SK-N-SH treated with all-trans-retinoic acid at 6 μM for 48 hours (cell line): ENCODE measurements at regions not wholly inside any gene's neighbourhood (a gene's known extent, or its start where the extent isn't known, plus 50 kb on each side); places are given as distances from the start of the nearest gene placed in this dataset.

ENCODE experiments used
- ATAC-seq: fragments of 200-7000 bp; cut with Tn5 transposase; 3 replicates; pipeline ENCODE4 v1.9.1; 2020; ENCODE audit warnings: mild to moderate bottlenecking, moderate library complexity
- ARNTL ChIP-seq: fragments of 450-650 bp; formaldehyde crosslinking; IDR thresholded peaks from 2 replicates; pipeline ENCODE4 v1.5.0; 2020; ENCODE audit warnings: low read depth, mild to moderate bottlenecking, moderate library complexity, borderline replicate concordance
- BACH2 ChIP-seq: fragments of 250-450 bp; sonication (Bioruptor Pico); IDR thresholded peaks from 2 replicates; pipeline ENCODE4 v1.9.0; 2021; ENCODE audit warnings: mild to moderate bottlenecking, borderline replicate concordance
- CSDC2 ChIP-seq: fragments of 250-450 bp; sonication (Bioruptor Pico); IDR thresholded peaks from 2 replicates; pipeline ENCODE4 v1.5.0; 2020; ENCODE audit warnings: mild to moderate bottlenecking, moderate library complexity
- GLIS3 ChIP-seq: fragments of 250-450 bp; sonication (Bioruptor Pico); IDR thresholded peaks from 2 replicates; pipeline ENCODE4 v1.5.0; 2020; ENCODE audit warnings: mild to moderate bottlenecking, moderate library complexity
- ISL1 ChIP-seq: fragments of 250-450 bp; sonication (Bioruptor Pico); IDR thresholded peaks from 2 replicates; pipeline ENCODE4 v2.1.2; 2022; ENCODE audit warnings: mild to moderate bottlenecking, moderate library complexity
- OSR1 ChIP-seq: fragments of 250-450 bp; sonication (Bioruptor Pico); IDR thresholded peaks from 2 replicates; pipeline ENCODE4 v1.8.0; 2022; ENCODE audit warnings: moderate library complexity, mild to moderate bottlenecking, inconsistent platforms
- PATZ1 ChIP-seq: fragments of 250-450 bp; sonication (Bioruptor Pico); IDR thresholded peaks from 2 replicates; pipeline ENCODE4 v1.8.0; 2020; ENCODE audit warnings: mild to moderate bottlenecking, moderate library complexity, borderline replicate concordance
- POU6F1 ChIP-seq: fragments of 250-450 bp; sonication (Bioruptor Pico); IDR thresholded peaks from 2 replicates; pipeline ENCODE4 v1.8.0; 2021; ENCODE audit warnings: low read depth, mild to moderate bottlenecking, moderate library complexity, borderline replicate concordance
- PPARA ChIP-seq: fragments of 250-450 bp; sonication (Bioruptor Pico); IDR thresholded peaks from 2 replicates; pipeline ENCODE4 v1.5.0; 2020; ENCODE audit warnings: mild to moderate bottlenecking, borderline replicate concordance
- RARB ChIP-seq: fragments of 250-450 bp; sonication (Bioruptor Pico); IDR thresholded peaks from 2 replicates; pipeline ENCODE4 v1.8.0; 2021; ENCODE audit warnings: mild to moderate bottlenecking, moderate library complexity
- SNAI2 ChIP-seq: fragments of 250-450 bp; sonication (Bioruptor Pico); IDR thresholded peaks from 2 replicates; pipeline ENCODE4 v1.5.0; 2020; ENCODE audit warnings: mild to moderate bottlenecking, moderate library complexity
- TOX ChIP-seq: fragments of 250-450 bp; sonication (Bioruptor Pico); IDR thresholded peaks from 2 replicates; pipeline ENCODE4 v1.8.0; 2021; ENCODE audit warnings: mild to moderate bottlenecking, moderate library complexity, borderline replicate concordance
- TSHZ2 ChIP-seq: fragments of 250-450 bp; sonication (Bioruptor Pico); IDR thresholded peaks from 2 replicates; pipeline ENCODE4 v1.5.0; 2020; ENCODE audit warnings: mild to moderate bottlenecking, moderate library complexity
- ZC3H10 ChIP-seq: fragments of 250-450 bp; sonication (Bioruptor Pico); IDR thresholded peaks from 2 replicates; pipeline ENCODE4 v1.5.1; 2021; ENCODE audit warnings: mild to moderate bottlenecking, moderate library complexity
- ZFP3 ChIP-seq: fragments of 250-450 bp; sonication (Bioruptor Pico); IDR thresholded peaks from 2 replicates; pipeline ENCODE4 v1.5.0; 2020; ENCODE audit warnings: mild to moderate bottlenecking, moderate library complexity
- ZFP30 ChIP-seq: fragments of 450-650 bp; formaldehyde crosslinking; IDR thresholded peaks from 2 replicates; pipeline ENCODE4 v1.5.0; 2022; ENCODE audit warnings: mild to moderate bottlenecking, moderate library complexity
- ZNF565 ChIP-seq: fragments of 450-650 bp; formaldehyde crosslinking; conservative IDR thresholded peaks from 2 replicates; pipeline ENCODE4 v1.5.0; 2020; ENCODE audit warnings: low read depth, mild to moderate bottlenecking, moderate library complexity
- ZNF70 ChIP-seq: fragments of 450-650 bp; formaldehyde crosslinking; IDR thresholded peaks from 2 replicates; pipeline ENCODE4 v1.5.0; 2020; ENCODE audit warnings: mild to moderate bottlenecking, moderate library complexity
- ZNF8 ChIP-seq: fragments of 450-650 bp; formaldehyde crosslinking; IDR thresholded peaks from 2 replicates; pipeline ENCODE4 v1.5.0; 2020; ENCODE audit warnings: mild to moderate bottlenecking, moderate library complexity
- TF ChIP-seq, protein P1 (sequence below): fragments of 250-450 bp; sonication (Bioruptor Pico); IDR thresholded peaks from 2 replicates; pipeline ENCODE4 v1.5.1; 2021; ENCODE audit warnings: mild to moderate bottlenecking, moderate library complexity
- TF ChIP-seq, protein P2 (sequence below): fragments of 250-450 bp; sonication (Bioruptor Pico); IDR thresholded peaks from 2 replicates; pipeline ENCODE4 v1.5.1; 2020; ENCODE audit warnings: low read depth, mild to moderate bottlenecking, moderate library complexity

GRCh38 chr6:77339926-77340325 lies 123.4 kb downstream of the HTR1B start:
- ATAC-seq: no peak
- TF ChIP-seq ZNF70 (CRISPR knock-in tag) (no peak), ZNF565 (CRISPR knock-in tag) (no peak), TOX (CRISPR knock-in tag) (no peak), ZC3H10 (CRISPR knock-in tag) (no peak), OSR1 (CRISPR knock-in tag) (no peak), BACH2 (CRISPR knock-in tag) (no peak), ZNF8 (no peak), PPARA (CRISPR knock-in tag) (no peak), TSHZ2 (CRISPR knock-in tag) (no peak), POU6F1 (no peak), ZFP30 (no peak), RARB (no peak), ISL1 (no peak), SNAI2 (no peak), PATZ1 (no peak), CSDC2 (CRISPR knock-in tag) (no peak), ARNTL (CRISPR knock-in tag) (no peak), ZFP3 (CRISPR knock-in tag) (no peak)
- TF ChIP-seq, protein P1, sequence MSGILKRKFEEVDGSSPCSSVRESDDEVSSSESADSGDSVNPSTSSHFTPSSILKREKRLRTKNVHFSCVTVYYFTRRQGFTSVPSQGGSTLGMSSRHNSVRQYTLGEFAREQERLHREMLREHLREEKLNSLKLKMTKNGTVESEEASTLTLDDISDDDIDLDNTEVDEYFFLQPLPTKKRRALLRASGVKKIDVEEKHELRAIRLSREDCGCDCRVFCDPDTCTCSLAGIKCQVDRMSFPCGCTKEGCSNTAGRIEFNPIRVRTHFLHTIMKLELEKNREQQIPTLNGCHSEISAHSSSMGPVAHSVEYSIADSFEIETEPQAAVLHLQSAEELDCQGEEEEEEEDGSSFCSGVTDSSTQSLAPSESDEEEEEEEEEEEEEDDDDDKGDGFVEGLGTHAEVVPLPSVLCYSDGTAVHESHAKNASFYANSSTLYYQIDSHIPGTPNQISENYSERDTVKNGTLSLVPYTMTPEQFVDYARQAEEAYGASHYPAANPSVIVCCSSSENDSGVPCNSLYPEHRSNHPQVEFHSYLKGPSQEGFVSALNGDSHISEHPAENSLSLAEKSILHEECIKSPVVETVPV (CRISPR knock-in tag): no peak
- TF ChIP-seq, protein P2, sequence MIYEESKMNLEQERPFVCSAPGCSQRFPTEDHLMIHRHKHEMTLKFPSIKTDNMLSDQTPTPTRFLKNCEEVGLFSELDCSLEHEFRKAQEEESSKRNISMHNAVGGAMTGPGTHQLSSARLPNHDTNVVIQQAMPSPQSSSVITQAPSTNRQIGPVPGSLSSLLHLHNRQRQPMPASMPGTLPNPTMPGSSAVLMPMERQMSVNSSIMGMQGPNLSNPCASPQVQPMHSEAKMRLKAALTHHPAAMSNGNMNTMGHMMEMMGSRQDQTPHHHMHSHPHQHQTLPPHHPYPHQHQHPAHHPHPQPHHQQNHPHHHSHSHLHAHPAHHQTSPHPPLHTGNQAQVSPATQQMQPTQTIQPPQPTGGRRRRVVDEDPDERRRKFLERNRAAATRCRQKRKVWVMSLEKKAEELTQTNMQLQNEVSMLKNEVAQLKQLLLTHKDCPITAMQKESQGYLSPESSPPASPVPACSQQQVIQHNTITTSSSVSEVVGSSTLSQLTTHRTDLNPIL (CRISPR knock-in tag): no peak

DNA sequence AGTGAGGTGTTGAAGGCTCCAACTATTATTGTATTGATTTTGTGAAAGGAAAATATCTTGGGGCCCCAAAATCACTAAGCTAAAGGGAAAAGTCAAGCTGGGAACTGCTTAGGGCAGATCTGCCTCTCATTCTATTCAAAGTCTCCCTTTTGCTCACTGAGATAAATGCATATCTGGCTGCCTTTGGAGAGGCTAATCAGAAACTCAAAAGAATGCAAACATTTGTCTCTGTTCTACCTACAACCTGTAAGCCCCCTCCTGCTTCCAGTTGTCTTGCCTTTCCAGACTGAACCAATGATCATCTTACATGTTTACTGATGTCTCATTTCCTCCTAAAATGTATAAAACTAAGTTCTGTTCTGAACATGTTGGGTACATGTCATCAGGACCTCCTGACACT lies 125.9 kb downstream of the HTR1B start:
- TF ChIP-seq ZFP30 (no peak), CSDC2 (CRISPR knock-in tag) (no peak), ZNF70 (CRISPR knock-in tag) (no peak), TOX (CRISPR knock-in tag) (no peak), ZNF8 (no peak), TSHZ2 (CRISPR knock-in tag) (no peak), ISL1 (no peak), PATZ1 (no peak), GLIS3 (CRISPR knock-in tag) (no peak), ZNF565 (CRISPR knock-in tag) (no peak), RARB (no peak)
- TF ChIP-seq, protein P1 (CRISPR knock-in tag): no peak
- ATAC-seq: no peak
